ENCODE measurements at regions not wholly inside any gene's neighbourhood (a gene's known extent, or its start where the extent isn't known, plus 50 kb on each side); places are given as distances from the start of the nearest gene placed in this dataset.

DNA sequence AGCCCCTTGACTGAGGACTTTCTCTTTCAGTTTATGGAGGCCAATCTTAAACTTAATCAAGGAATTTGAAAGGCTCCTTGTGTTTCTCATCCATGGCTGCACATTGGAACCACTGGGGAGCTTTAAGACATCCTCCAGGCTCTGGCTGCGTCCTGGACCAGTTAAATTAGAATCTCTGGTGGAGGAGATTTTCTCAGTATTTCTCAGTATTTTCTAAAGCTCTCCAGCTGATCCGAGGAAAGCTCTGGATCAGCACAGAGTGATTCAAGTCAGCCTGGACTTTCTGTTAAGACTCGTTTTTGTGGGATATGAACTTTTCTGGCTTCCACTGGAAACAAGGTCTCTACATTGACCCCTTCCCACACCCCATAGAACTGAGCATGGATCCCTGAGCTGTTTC, 249.8 kb downstream of the STK31 start:
- H4K5ac ChIP-seq (ENCODE audit: low read depth, low read length), result no peak overlapping the region
- peaks cover 3% of the 10 kb centered on the region; the same call in 1 of the 2 replicates for H3K9me1 ChIP-seq (ENCODE audit: insufficient read depth, low read length)
- CTCF ChIA-PET, result no interaction called here
- no peak overlapping the region for H2BK5ac ChIP-seq (ENCODE audit: low read depth, low read length, poor library complexity, severe bottlenecking)
- no peak overlapping the region for H2AK5ac ChIP-seq (ENCODE audit: low read depth, low read length)
- no peak for DNase-seq
- H3K4me2 ChIP-seq (ENCODE audit: low read depth, low read length), result no peak overlapping the region
- no peak overlapping the region for H2BK120ac ChIP-seq (ENCODE audit: low read depth, low read length)
- H3K79me1 ChIP-seq (ENCODE audit: low read depth in 1 of 2, low read length in 2 of 2), result no peaks in the 10 kb centered on the region
- no peak overlapping the region for H3K9ac ChIP-seq (ENCODE audit: low read depth, low read length)
- H2BK15ac ChIP-seq (ENCODE audit: low read depth, low read length), result no peak overlapping the region
- H3K23ac ChIP-seq (ENCODE audit: low read depth, low read length), result no peak overlapping the region
- TF ChIP-seq, protein P1, sequence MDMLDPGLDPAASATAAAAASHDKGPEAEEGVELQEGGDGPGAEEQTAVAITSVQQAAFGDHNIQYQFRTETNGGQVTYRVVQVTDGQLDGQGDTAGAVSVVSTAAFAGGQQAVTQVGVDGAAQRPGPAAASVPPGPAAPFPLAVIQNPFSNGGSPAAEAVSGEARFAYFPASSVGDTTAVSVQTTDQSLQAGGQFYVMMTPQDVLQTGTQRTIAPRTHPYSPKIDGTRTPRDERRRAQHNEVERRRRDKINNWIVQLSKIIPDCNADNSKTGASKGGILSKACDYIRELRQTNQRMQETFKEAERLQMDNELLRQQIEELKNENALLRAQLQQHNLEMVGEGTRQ (IDR thresholded peaks at IDR 0.05; ENCODE audit: low read depth, low read length), result no peak
- no peak for TF ChIP-seq RFX5 (IDR thresholded peaks at IDR 0.05; ENCODE audit: low read depth, low read length)
- no peak for TF ChIP-seq CEBPB (IDR thresholded peaks at IDR 0.05; ENCODE audit: low read depth, low read length)
- no peak for TF ChIP-seq RCOR1 (IDR thresholded peaks at IDR 0.05; ENCODE audit: insufficient replicate concordance, low read length)
- no peak for TF ChIP-seq MAFK (IDR thresholded peaks at IDR 0.05; ENCODE audit: low read depth, low read length)
- TF ChIP-seq, protein P2, sequence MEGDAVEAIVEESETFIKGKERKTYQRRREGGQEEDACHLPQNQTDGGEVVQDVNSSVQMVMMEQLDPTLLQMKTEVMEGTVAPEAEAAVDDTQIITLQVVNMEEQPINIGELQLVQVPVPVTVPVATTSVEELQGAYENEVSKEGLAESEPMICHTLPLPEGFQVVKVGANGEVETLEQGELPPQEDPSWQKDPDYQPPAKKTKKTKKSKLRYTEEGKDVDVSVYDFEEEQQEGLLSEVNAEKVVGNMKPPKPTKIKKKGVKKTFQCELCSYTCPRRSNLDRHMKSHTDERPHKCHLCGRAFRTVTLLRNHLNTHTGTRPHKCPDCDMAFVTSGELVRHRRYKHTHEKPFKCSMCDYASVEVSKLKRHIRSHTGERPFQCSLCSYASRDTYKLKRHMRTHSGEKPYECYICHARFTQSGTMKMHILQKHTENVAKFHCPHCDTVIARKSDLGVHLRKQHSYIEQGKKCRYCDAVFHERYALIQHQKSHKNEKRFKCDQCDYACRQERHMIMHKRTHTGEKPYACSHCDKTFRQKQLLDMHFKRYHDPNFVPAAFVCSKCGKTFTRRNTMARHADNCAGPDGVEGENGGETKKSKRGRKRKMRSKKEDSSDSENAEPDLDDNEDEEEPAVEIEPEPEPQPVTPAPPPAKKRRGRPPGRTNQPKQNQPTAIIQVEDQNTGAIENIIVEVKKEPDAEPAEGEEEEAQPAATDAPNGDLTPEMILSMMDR (conservative IDR thresholded peaks at IDR 0.05; ENCODE audit: low read depth, low read length), result no peak
- no peak for TF ChIP-seq FOS (IDR thresholded peaks at IDR 0.05; ENCODE audit: low read depth, low read length)
- TF ChIP-seq BHLHE40 (IDR thresholded peaks at IDR 0.05; ENCODE audit: low read depth, low read length), result no peak
- no peak for TF ChIP-seq MAZ (IDR thresholded peaks at IDR 0.05; ENCODE audit: borderline replicate concordance, low read depth, low read length)
- H2BK20ac ChIP-seq (ENCODE audit: low read depth, low read length), result no peak overlapping the region
- H3K4me3 ChIP-seq (ENCODE audit: insufficient read depth, low read depth, low read length), result no peak overlapping the region
- in situ Hi-C loops (cut with MboI; ENCODE audit: low sequenced_read_pairs) (no loop called here), dilution Hi-C loops (cut with HindIII; ENCODE audit: low sequenced_read_pairs, unreplicated experiment) (no loop called here), intact Hi-C loops (cut with micrococcal nuclease) (no loop called here)
- H3K9me3 ChIP-seq (ENCODE audit: control insufficient read depth, insufficient read depth, low read length), result no peaks in the 10 kb centered on the region
- no CpG with 5 or more reads among the region's 3 CpGs for WGBS, 2 experiments (ENCODE audit: extremely low coverage in 2 of 2, insufficient read length in 1 of 2)
- no peaks in the 10 kb centered on the region; the same call in 1 of the 2 replicates for H3K27me3 ChIP-seq (ENCODE audit: control insufficient read depth, insufficient read depth, low read length)
- H2AFZ ChIP-seq (replicated peaks; ENCODE audit: low read length, poor library complexity), result no peak overlapping the region
- no peak overlapping the region for H3K18ac ChIP-seq (ENCODE audit: low read depth, low read length)
- peaks cover 2% of the 10 kb centered on the region; the same call in 1 of the 2 replicates for H3K4me1 ChIP-seq (ENCODE audit: control insufficient read depth, insufficient read depth, low read length)
- H4K91ac ChIP-seq (ENCODE audit: insufficient read depth, low read depth, low read length), result no peak overlapping the region
- H3K4ac ChIP-seq (ENCODE audit: low read depth, low read length), result no peak overlapping the region
- no peak overlapping the region for H3K14ac ChIP-seq (replicated peaks; ENCODE audit: low read depth, low read length)
- no peaks in the 10 kb centered on the region for H3K36me3 ChIP-seq (ENCODE audit: control insufficient read depth, insufficient read depth, low read length)
- no TSS peak for BruUV-seq (replicated peaks)
- H2AK9ac ChIP-seq (replicated peaks; ENCODE audit: low read depth, low read length, poor library complexity), result no peak overlapping the region
- H4K8ac ChIP-seq (ENCODE audit: low read depth in 2 of 2, low read length in 2 of 2), result no peak overlapping the region
- H3K27ac ChIP-seq (ENCODE audit: insufficient read depth, low read length), result no peak overlapping the region
- ATAC-seq (ENCODE audit: low read depth), result no peak
- no peak overlapping the region for H3K56ac ChIP-seq (ENCODE audit: extremely low read depth, insufficient read depth, low read length)
- POLR2A ChIA-PET (ENCODE audit: unreplicated experiment), result no interaction called here
- H4K20me1 ChIP-seq (ENCODE audit: insufficient read depth, low read length), result no peaks in the 10 kb centered on the region

All from IMR-90 (cell line).